HUES48 (cell line): ENCODE measurements at regions not wholly inside any gene's neighbourhood (a gene's known extent, or its start where the extent isn't known, plus 50 kb on each side); places are given as distances from the start of the nearest gene placed in this dataset.

Source experiments
- H3K27ac ChIP-seq: one replicate; pipeline ENCODE4 v1.7.0; 2013; ENCODE audit warnings: low read depth, low read length, inconsistent platforms
- H3K27me3 ChIP-seq: 2 replicates; pipeline ENCODE4 v1.6.1; 2013; ENCODE audit warnings: mild to moderate bottlenecking, low read length; ENCODE audit not compliant: control insufficient read depth, insufficient read depth
- H3K36me3 ChIP-seq: 2 replicates; pipeline ENCODE4 v1.6.1; 2013; ENCODE audit warnings: low read length; ENCODE audit not compliant: control insufficient read depth, insufficient read depth
- H3K4me1 ChIP-seq: 2 replicates; pipeline ENCODE4 v1.6.1; 2013; ENCODE audit warnings: mild to moderate bottlenecking, low read length; ENCODE audit not compliant: control insufficient read depth, insufficient read depth
- H3K4me3 ChIP-seq: 2 replicates; pipeline ENCODE4 v1.5.1; 2013; ENCODE audit warnings: mild to moderate bottlenecking, low read depth, low read length
- H3K9ac ChIP-seq: 2 replicates; pipeline ENCODE4 v1.6.1; 2013; ENCODE audit warnings: mild to moderate bottlenecking, low read depth, low read length, moderate library complexity
- H3K9me3 ChIP-seq: 2 replicates; pipeline ENCODE4 v1.6.1; 2013; ENCODE audit warnings: low read length; ENCODE audit not compliant: control insufficient read depth, insufficient read depth

DNA sequence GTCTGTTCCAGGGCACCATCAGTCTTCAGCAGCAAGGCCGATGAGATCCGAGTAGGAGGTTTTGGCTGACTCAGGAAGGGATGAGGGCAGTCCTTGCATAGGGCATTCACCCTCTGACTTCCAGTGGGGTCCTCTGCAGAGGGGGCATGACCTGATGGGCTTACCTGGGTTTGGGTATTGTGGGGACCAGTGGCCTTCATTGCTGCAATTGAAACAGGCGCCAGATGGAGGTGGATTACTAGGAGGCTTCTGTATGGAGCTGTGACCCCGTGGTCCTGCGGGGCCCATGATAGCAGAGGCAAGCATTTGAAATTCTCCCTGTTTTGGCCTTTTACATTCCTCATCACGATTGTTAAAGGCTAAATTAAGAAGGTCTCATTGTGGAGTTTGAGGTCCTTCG, 2448.7 kb downstream of the TP53TG3F start:
- H3K9me3 ChIP-seq: peaks cover 99% of the 10 kb centered on the region
- peak overlapping the region; percentile 10; the same call in 1 of the 2 replicates for H3K4me3 ChIP-seq
- no peak overlapping the region for H3K27ac ChIP-seq
- H3K9ac ChIP-seq: no peak overlapping the region
- H3K4me1 ChIP-seq: no peaks in the 10 kb centered on the region
- H3K36me3 ChIP-seq: no peaks in the 10 kb centered on the region
- H3K27me3 ChIP-seq: no peaks in the 10 kb centered on the region

- Histone ChIP-seq H3K9me3 (peaks cover 99% of the 10 kb centered on the region), H3K4me3 (no peak overlapping the region), H3K27me3 (no peaks in the 10 kb centered on the region), H3K36me3 (no peaks in the 10 kb centered on the region), H3K4me1 (no peaks in the 10 kb centered on the region), H3K27ac (no peak overlapping the region), H3K9ac (no peak overlapping the region)
Observed at GRCh38 chr16:35908942-35909341, 2449.5 kb downstream of the TP53TG3F start.

GRCh38 chr16:35909351-35909954, 2450.0 kb downstream of the TP53TG3F start:
- Histone ChIP-seq H3K9me3 (peaks cover 99% of the 10 kb centered on the region), H3K9ac (no peak overlapping the region), H3K4me1 (no peaks in the 10 kb centered on the region), H3K27ac (no peak overlapping the region), H3K36me3 (no peaks in the 10 kb centered on the region), H3K4me3 (no peak overlapping the region), H3K27me3 (no peaks in the 10 kb centered on the region)

- Histone ChIP-seq H3K4me3 (no peak overlapping the region; the same call in 1 of the 2 replicates), H3K36me3 (no peaks in the 10 kb centered on the region), H3K27ac (no peak overlapping the region), H3K9me3 (peaks cover 99% of the 10 kb centered on the region), H3K27me3 (no peaks in the 10 kb centered on the region), H3K9ac (no peak overlapping the region), H3K4me1 (no peaks in the 10 kb centered on the region)
Observed at GRCh38 chr16:35910409-35910808, 2451.0 kb downstream of the TP53TG3F start.

GRCh38 chr16:35911899-35912298, 2452.5 kb downstream of the TP53TG3F start:
- Histone ChIP-seq H3K9me3 (peaks cover 97% of the 10 kb centered on the region), H3K4me1 (no peaks in the 10 kb centered on the region), H3K27me3 (no peaks in the 10 kb centered on the region), H3K9ac (no peak overlapping the region), H3K27ac (no peak overlapping the region), H3K4me3 (no peak overlapping the region), H3K36me3 (no peaks in the 10 kb centered on the region)

DNA sequence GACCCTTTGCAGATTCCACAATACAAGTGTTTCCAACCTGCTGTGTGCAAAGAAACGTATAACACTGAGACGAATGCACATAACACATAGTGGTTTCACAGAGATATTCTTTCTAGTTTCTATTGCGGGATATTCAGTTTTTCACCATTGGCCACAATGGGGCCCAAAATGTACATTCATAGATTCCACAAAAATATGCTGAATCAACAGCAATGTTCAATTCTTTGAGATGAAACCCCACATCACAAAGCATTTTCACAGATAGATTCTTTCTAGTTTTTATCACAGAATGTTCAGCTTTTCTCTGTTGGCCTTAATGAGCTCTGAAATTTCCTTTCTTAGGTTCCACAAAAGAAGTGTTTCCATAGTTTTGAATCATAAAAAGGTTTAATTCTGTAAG, 2472.3 kb downstream of the TP53TG3F start:
- Histone ChIP-seq H3K9me3 (peaks cover 99% of the 10 kb centered on the region), H3K9ac (no peak overlapping the region), H3K36me3 (no peaks in the 10 kb centered on the region), H3K4me3 (no peak overlapping the region), H3K27ac (no peak overlapping the region), H3K27me3 (no peaks in the 10 kb centered on the region), H3K4me1 (no peaks in the 10 kb centered on the region)
